GM12872 (cell line): ENCODE measurements at regions not wholly inside any gene's neighbourhood (a gene's known extent, or its start where the extent isn't known, plus 50 kb on each side); places are given as distances from the start of the nearest gene placed in this dataset.

Source experiments
- TF ChIP-seq, protein P1 (sequence below): IDR thresholded peaks from 3 replicates; pipeline ENCODE4 v1.5.1; 2011; ENCODE audit warnings: low read depth, mild to moderate bottlenecking, low read length, moderate library complexity; ENCODE audit not compliant: insufficient read depth

DNA sequence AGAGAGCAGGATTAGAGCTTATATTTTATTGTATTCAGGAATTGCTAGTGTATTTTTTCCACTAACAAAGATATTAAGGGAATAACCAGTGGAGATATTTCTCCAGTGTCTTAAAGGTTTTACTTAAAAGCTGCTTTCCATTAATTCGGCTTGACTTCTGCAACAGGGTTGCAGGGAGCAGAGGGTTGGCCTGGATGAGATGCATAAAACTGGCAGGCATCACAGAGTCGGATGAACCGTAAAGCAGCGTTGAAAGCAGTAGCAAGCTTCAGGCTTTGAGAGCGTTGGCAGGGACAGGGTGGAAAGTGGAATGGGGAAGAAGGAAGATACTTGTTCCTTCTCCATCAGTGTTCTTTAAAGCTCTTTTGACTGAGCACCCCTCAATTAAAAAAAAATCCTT, 237.2 kb downstream of the LMO4 start:
- TF ChIP-seq, protein P1, sequence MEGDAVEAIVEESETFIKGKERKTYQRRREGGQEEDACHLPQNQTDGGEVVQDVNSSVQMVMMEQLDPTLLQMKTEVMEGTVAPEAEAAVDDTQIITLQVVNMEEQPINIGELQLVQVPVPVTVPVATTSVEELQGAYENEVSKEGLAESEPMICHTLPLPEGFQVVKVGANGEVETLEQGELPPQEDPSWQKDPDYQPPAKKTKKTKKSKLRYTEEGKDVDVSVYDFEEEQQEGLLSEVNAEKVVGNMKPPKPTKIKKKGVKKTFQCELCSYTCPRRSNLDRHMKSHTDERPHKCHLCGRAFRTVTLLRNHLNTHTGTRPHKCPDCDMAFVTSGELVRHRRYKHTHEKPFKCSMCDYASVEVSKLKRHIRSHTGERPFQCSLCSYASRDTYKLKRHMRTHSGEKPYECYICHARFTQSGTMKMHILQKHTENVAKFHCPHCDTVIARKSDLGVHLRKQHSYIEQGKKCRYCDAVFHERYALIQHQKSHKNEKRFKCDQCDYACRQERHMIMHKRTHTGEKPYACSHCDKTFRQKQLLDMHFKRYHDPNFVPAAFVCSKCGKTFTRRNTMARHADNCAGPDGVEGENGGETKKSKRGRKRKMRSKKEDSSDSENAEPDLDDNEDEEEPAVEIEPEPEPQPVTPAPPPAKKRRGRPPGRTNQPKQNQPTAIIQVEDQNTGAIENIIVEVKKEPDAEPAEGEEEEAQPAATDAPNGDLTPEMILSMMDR = no peak

DNA sequence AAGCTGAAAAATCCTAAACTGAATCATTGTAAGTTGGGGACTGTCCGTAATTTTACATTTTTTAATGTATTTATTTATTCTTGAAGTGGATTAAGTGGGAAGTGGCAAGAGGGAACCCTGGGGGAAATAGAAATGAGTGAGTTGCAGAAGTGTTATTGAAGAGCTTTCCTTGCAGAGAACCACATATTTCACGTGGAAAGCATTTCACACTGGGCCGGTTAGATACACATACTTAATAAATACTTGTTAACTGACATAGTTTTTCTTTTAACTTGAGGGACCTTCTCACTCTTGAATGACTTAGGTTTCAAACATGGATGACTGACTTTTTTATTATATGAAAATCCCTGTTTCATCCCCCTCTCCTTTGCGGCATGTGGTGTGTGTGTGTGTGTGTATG, 239.3 kb downstream of the LMO4 start:
- TF ChIP-seq, protein P1 = no peak

DNA sequence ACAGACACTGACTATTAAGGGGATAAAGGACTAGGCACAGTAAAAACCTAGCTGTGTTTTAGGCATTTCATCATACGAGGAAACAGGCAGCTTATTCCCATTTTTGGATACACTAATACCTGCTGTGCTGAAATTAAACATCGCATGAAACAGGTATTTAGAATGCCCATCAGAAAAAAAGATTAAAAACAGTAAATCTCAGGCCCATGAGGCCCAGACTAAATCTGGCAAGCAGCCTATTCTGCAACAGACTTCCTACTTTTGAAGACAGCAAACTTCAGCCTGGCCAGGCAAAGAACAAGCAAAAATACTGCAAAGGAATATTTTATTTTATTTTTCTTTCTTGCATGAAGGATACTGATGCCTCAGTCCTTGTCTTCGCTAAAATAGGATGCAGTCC, 240.2 kb downstream of the LMO4 start:
- TF ChIP-seq, protein P1 = no peak

DNA sequence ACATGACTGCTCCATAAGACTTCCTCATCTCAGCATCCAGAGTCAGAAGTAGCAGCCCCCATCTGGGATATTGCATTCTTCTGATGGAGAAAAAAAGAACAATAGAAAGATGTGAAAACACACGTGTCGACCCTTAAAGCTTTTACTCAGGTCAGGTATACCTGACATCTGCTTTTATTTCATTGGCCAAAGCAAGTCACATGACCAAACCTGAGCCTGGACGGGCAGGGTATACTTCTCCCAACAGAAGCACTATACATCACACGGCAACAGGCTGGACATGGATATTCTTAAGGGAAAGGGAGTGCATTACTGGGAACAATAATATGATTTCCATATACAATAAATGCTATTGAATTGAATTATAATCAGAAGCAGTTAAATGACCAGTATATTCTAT, 243.3 kb downstream of the LMO4 start:
- TF ChIP-seq, protein P1 = no peak

DNA sequence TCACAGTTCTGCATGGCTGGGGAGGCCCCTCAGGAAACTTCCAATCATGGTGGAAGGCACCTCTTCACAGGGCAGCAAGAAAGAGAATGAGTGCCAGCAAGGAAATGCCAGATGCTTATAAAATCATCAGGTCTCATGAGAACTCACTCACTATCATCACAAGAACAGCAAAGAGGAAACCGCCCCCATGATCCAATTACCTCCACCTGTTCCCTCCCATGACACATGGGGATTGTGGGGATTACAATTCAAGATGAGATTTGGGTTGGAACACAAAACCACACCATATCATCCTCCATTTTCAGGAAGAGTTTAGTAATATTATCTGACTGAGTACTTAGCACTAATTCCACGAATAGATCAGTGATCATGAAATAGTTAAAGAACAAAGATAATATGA, 244.2 kb downstream of the LMO4 start:
- TF ChIP-seq, protein P1 = no peak

DNA sequence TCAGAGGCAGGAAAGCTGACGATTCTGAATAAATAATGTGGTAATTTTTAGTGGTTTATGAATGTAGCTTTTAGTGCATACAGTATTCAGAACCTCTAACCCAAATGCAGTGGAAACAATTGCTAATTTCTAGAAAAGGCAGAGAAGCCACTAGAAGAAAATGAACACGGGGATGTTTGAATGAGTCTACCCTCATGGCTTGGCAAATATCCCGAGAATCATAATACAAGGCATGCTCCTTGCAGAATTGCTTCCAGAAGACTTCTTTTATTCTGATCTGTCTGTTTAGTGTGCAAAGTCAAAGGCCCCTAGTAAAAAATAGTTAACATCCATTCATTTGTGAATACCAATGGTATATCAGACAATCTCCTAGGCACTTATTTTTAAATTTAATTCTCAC, 246.8 kb downstream of the LMO4 start:
- TF ChIP-seq, protein P1 = no peak

DNA sequence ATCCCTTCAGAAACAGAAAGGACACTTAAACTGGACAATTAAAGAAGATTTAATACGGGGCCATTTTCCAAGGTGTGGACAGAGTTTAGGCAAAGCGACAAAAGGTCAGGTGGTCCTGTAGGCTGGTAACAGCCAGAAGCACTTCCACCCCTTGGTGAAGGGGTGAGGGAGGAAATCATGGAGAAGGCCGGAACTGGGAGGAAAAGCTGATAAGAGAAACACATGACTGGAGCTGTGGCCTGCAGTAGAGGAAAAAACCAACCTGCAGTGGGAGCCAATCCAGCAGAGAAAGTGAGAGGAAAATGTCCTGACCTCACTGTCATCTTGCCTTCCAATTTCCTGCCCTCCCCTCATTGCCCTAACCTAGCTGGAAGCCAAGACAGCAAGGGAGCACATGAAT, 249.8 kb downstream of the LMO4 start:
- TF ChIP-seq, protein P1 = no peak

DNA sequence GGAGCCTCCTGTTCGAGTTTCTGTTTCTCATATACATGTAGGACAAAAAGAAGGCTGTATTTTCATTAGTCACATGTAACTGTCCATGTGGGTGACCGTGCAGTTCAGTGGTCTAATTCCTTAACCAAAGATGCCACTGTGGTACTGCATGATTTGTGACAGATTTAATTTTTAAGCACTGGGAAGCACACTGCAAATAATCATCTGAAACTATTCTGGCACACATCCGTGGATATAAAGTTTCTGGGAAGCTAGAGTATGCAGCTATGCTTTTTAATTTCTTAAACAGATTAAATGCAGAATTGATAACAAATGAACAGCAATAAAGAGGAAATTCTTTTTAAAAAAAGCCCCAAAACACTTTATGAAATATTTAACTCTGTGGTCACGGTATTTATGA, 254.8 kb downstream of the LMO4 start:
- TF ChIP-seq, protein P1 = no peak
